Ishikawa (cell line): ENCODE measurements at regions not wholly inside any gene's neighbourhood (a gene's known extent, or its start where the extent isn't known, plus 50 kb on each side); places are given as distances from the start of the nearest gene placed in this dataset.

Experiments
- CEBPB ChIP-seq: IDR thresholded peaks from 2 replicates; pipeline ENCODE4 v1.6.1; 2012
- EP300 ChIP-seq: IDR thresholded peaks from 2 replicates; pipeline ENCODE4 v1.6.1; 2012; ENCODE audit warnings: borderline replicate concordance
- FOXM1 ChIP-seq: IDR thresholded peaks from 2 replicates; pipeline ENCODE4 v1.6.1; 2012; ENCODE audit warnings: low read depth, borderline replicate concordance
- NFIC ChIP-seq: IDR thresholded peaks from 2 replicates; pipeline ENCODE4 v1.6.1; 2012
- RAD21 ChIP-seq: IDR thresholded peaks from 2 replicates; pipeline ENCODE4 v1.6.1; 2012; ENCODE audit warnings: low read depth
- TEAD4 ChIP-seq: IDR thresholded peaks from 2 replicates; pipeline ENCODE4 v1.6.1; 2012

GRCh38 chr22:27164781-27165503 is 507.6 kb downstream of the MIAT start:
- TF ChIP-seq CEBPB (no peak), EP300 (no peak), FOXM1 (no peak), NFIC (no peak), RAD21 (no peak), TEAD4 (no peak)
